ENCODE measurements at regions not wholly inside any gene's neighbourhood (a gene's known extent, or its start where the extent isn't known, plus 50 kb on each side); places are given as distances from the start of the nearest gene placed in this dataset.

DNA sequence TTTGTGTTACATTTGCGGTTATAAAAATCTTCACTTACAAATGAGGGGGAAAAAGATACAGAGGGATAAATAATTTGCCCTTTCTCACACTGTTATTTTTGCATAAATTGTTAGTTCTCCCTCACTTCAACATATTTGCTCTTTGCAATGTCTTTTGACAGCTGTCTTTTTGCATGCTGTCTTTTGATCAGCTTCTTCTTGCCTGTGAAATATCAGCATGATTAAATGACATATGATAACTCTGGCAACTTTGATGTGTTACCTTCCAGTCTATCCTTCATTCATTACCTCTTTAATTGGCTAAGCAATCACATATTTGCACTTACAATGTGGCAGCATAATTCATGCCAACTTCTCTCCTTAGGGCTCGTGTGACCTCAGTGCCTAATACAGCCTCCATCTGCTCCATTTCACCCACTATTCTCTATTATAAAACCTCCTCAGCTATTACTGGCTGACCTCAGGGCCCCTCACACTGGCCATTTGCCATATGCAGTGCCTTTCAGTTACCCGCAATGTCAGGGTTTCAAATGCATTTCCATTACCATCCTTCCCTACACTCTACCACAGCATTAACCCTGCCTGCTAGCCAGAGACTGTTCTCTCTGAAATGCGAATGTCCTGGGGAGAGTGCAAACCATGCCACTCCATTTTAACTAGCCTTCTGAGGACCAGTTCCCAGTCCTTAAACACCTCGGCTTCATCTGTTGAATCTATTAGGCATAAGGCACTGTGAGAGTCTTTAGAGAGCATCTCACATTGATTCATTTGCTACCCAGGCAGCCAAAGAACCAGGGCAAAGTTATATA lies 1056.6 kb upstream of the CHAC2 start:
- H3K36me3 ChIP-seq (ENCODE audit: control insufficient read depth in 2 of 2, insufficient read depth in 1 of 2, low read length in 2 of 2) = no peaks in the 10 kb centered on the region
- ChIA-PET POLR2A (no interaction called here), CTCF (no interaction called here)
- no peaks in the 10 kb centered on the region for H3K9me3 ChIP-seq (ENCODE audit: control insufficient read depth, insufficient read depth, low read depth, low read length)
- no peaks in the 10 kb centered on the region for H3K4me1 ChIP-seq (ENCODE audit: control insufficient read depth, insufficient read depth, low read length)
- TF ChIP-seq SP7 (tag by site-specific recombination; IDR thresholded peaks at IDR 0.05) = no peak
- TF ChIP-seq ZNF16 (tag by site-specific recombination; IDR thresholded peaks at IDR 0.05; ENCODE audit: low read depth) = no peak
- TF ChIP-seq ZNF175 (tag by site-specific recombination; IDR thresholded peaks at IDR 0.05) = no peak
- TF ChIP-seq, protein P1, sequence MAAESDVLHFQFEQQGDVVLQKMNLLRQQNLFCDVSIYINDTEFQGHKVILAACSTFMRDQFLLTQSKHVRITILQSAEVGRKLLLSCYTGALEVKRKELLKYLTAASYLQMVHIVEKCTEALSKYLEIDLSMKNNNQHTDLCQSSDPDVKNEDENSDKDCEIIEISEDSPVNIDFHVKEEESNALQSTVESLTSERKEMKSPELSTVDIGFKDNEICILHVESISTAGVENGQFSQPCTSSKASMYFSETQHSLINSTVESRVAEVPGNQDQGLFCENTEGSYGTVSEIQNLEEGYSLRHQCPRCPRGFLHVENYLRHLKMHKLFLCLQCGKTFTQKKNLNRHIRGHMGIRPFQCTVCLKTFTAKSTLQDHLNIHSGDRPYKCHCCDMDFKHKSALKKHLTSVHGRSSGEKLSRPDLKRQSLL (tag by site-specific recombination; IDR thresholded peaks at IDR 0.05) = no peak
- TF ChIP-seq, protein P2, sequence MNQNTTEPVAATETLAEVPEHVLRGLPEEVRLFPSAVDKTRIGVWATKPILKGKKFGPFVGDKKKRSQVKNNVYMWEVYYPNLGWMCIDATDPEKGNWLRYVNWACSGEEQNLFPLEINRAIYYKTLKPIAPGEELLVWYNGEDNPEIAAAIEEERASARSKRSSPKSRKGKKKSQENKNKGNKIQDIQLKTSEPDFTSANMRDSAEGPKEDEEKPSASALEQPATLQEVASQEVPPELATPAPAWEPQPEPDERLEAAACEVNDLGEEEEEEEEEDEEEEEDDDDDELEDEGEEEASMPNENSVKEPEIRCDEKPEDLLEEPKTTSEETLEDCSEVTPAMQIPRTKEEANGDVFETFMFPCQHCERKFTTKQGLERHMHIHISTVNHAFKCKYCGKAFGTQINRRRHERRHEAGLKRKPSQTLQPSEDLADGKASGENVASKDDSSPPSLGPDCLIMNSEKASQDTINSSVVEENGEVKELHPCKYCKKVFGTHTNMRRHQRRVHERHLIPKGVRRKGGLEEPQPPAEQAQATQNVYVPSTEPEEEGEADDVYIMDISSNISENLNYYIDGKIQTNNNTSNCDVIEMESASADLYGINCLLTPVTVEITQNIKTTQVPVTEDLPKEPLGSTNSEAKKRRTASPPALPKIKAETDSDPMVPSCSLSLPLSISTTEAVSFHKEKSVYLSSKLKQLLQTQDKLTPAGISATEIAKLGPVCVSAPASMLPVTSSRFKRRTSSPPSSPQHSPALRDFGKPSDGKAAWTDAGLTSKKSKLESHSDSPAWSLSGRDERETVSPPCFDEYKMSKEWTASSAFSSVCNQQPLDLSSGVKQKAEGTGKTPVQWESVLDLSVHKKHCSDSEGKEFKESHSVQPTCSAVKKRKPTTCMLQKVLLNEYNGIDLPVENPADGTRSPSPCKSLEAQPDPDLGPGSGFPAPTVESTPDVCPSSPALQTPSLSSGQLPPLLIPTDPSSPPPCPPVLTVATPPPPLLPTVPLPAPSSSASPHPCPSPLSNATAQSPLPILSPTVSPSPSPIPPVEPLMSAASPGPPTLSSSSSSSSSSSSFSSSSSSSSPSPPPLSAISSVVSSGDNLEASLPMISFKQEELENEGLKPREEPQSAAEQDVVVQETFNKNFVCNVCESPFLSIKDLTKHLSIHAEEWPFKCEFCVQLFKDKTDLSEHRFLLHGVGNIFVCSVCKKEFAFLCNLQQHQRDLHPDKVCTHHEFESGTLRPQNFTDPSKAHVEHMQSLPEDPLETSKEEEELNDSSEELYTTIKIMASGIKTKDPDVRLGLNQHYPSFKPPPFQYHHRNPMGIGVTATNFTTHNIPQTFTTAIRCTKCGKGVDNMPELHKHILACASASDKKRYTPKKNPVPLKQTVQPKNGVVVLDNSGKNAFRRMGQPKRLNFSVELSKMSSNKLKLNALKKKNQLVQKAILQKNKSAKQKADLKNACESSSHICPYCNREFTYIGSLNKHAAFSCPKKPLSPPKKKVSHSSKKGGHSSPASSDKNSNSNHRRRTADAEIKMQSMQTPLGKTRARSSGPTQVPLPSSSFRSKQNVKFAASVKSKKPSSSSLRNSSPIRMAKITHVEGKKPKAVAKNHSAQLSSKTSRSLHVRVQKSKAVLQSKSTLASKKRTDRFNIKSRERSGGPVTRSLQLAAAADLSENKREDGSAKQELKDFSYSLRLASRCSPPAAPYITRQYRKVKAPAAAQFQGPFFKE (tag by site-specific recombination; IDR thresholded peaks at IDR 0.05; ENCODE audit: borderline replicate concordance) = no peak
- no peak for TF ChIP-seq ZNF324 (tag by site-specific recombination; IDR thresholded peaks at IDR 0.05)
- no peak for TF ChIP-seq ZNF660 (tag by site-specific recombination; IDR thresholded peaks at IDR 0.05)
- no peak for TF ChIP-seq ZNF560 (tag by site-specific recombination; IDR thresholded peaks at IDR 0.05; ENCODE audit: borderline replicate concordance)
- no peak for TF ChIP-seq ZFP3 (tag by site-specific recombination; IDR thresholded peaks at IDR 0.05; ENCODE audit: low read depth)
- no peak for TF ChIP-seq ZFP37 (tag by site-specific recombination; IDR thresholded peaks at IDR 0.05)
- no peak for TF ChIP-seq ZNF394 (tag by site-specific recombination; IDR thresholded peaks at IDR 0.05; ENCODE audit: borderline replicate concordance)
- no peak for TF ChIP-seq ZNF521 (tag by site-specific recombination; IDR thresholded peaks at IDR 0.05)
- no peak for TF ChIP-seq ZNF155 (tag by site-specific recombination; IDR thresholded peaks at IDR 0.05)
- no peak for TF ChIP-seq ZNF416 (tag by site-specific recombination; IDR thresholded peaks at IDR 0.05)
- no peak for TF ChIP-seq ZNF24 (tag by site-specific recombination; IDR thresholded peaks at IDR 0.05)
- TF ChIP-seq ZNF837 (tag by site-specific recombination; IDR thresholded peaks at IDR 0.05) = no peak
- H3K4me3 ChIP-seq (ENCODE audit: low read depth, low read length) = no peak overlapping the region
- H3K27ac ChIP-seq (ENCODE audit: extremely low read depth, low read depth, low read length) = no peak overlapping the region

DNA sequence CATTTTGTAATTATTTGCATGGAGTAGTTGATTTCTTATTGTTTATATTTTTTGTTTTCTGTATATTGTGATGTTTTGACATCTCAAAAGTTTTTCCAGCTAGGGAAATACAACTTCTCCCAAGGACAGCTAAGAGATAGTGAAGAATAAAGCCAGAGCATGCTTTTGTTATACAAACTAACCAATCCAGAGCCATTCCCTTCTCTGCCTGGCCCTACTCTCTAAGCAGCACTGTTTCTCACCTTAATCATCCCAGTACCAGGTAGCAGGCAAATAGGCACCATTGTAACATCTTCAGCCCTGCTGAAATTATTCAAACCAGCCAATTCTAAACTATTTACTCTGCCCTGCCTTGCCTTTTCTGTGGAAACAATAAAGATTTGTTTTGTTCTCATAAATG lies 1063.4 kb upstream of the CHAC2 start:
- Histone ChIP-seq H3K9me3 (ENCODE audit: control insufficient read depth, insufficient read depth, low read depth, low read length) (no peaks in the 10 kb centered on the region), H3K4me1 (ENCODE audit: control insufficient read depth, insufficient read depth, low read length) (no peaks in the 10 kb centered on the region), H3K4me3 (ENCODE audit: low read depth, low read length) (no peak overlapping the region), H3K36me3 (ENCODE audit: control insufficient read depth in 2 of 2, insufficient read depth in 1 of 2, low read length in 2 of 2) (no peaks in the 10 kb centered on the region), H3K27ac (ENCODE audit: extremely low read depth, low read depth, low read length) (no peak overlapping the region)
- POLR2A ChIA-PET = no interaction called here
- CTCF ChIA-PET = interaction anchor here (0.6 kb wide), 1 partner anchor 981 kb away, joined by 5 read pairs; no protein-coding TSS in a partner anchor
- TF ChIP-seq OVOL3 (tag by site-specific recombination; IDR thresholded peaks at IDR 0.05) = no peak
- TF ChIP-seq ZNF248 (tag by site-specific recombination; IDR thresholded peaks at IDR 0.05) = no peak
- TF ChIP-seq ZNF19 (tag by site-specific recombination; IDR thresholded peaks at IDR 0.05; ENCODE audit: low read depth) = no peak
